ENCODE measurements at regions not wholly inside any gene's neighbourhood (a gene's known extent, or its start where the extent isn't known, plus 50 kb on each side); places are given as distances from the start of the nearest gene placed in this dataset.

- TF ChIP-seq CTCF (conservative IDR thresholded peaks at IDR 0.05; ENCODE audit: low read depth, low read length): no peak
- no peak for TF ChIP-seq EZH2 (IDR thresholded peaks at IDR 0.05; ENCODE audit: borderline replicate concordance, low read depth, low read length, poor library complexity, severe bottlenecking)
Observed at GRCh38 chr3:74537857-74538256, 76.6 kb downstream of the CNTN3 start.
